ENCODE measurements at regions not wholly inside any gene's neighbourhood (a gene's known extent, or its start where the extent isn't known, plus 50 kb on each side); places are given as distances from the start of the nearest gene placed in this dataset.
"Not testable (repeated sequence)": the region's sequence is repeated elsewhere in the genome, so short reads cannot be mapped to it uniquely, and the experiment has no call there.

GRCh38 chr2:186342029-186342428 lies 144.0 kb upstream of the ZC3H15 start:
- DNase-seq (ENCODE audit: low read depth): no peak
- no peak for TF ChIP-seq CTCF (IDR thresholded peaks at IDR 0.05; ENCODE audit: low read depth, low read length)
- no peak for TF ChIP-seq MAX (IDR thresholded peaks at IDR 0.05; ENCODE audit: low read depth, low read length)
- no peak for TF ChIP-seq MYC (IDR thresholded peaks at IDR 0.05; ENCODE audit: low read depth, low read length)
- TF ChIP-seq POLR2A (IDR thresholded peaks at IDR 0.05; ENCODE audit: extremely low read depth, insufficient read length): no peak
- H3K4me3 ChIP-seq (ENCODE audit: low read depth, low read length): no peak overlapping the region

GRCh38 chr2:186345745-186346144 lies 140.3 kb upstream of the ZC3H15 start:
- TF ChIP-seq MYC (IDR thresholded peaks at IDR 0.05; ENCODE audit: low read depth, low read length): no peak
- no peak for TF ChIP-seq MAX (IDR thresholded peaks at IDR 0.05; ENCODE audit: low read depth, low read length)
- TF ChIP-seq CTCF (IDR thresholded peaks at IDR 0.05; ENCODE audit: low read depth, low read length): no peak
- TF ChIP-seq POLR2A (IDR thresholded peaks at IDR 0.05; ENCODE audit: extremely low read depth, insufficient read length): no peak
- no peak overlapping the region for H3K4me3 ChIP-seq (ENCODE audit: low read depth, low read length)
- DNase-seq (ENCODE audit: low read depth): no peak

GRCh38 chr2:186346216-186346615 lies 139.8 kb upstream of the ZC3H15 start:
- H3K4me3 ChIP-seq (ENCODE audit: low read depth, low read length): no peak overlapping the region
- no peak for DNase-seq (ENCODE audit: low read depth)
- TF ChIP-seq MYC (IDR thresholded peaks at IDR 0.05; ENCODE audit: low read depth, low read length) (no peak), POLR2A (IDR thresholded peaks at IDR 0.05; ENCODE audit: extremely low read depth, insufficient read length) (no peak), MAX (IDR thresholded peaks at IDR 0.05; ENCODE audit: low read depth, low read length) (no peak), CTCF (IDR thresholded peaks at IDR 0.05; ENCODE audit: low read depth, low read length) (no peak)

- no peak overlapping the region for H3K4me3 ChIP-seq (ENCODE audit: low read depth, low read length)
- no peak for TF ChIP-seq POLR2A (IDR thresholded peaks at IDR 0.05; ENCODE audit: extremely low read depth, insufficient read length)
- no peak for DNase-seq (ENCODE audit: low read depth)
Measured at GRCh38 chr2:186347472-186347871, 138.6 kb upstream of the ZC3H15 start.

GRCh38 chr2:186348200-186348599 lies 137.9 kb upstream of the ZC3H15 start:
- TF ChIP-seq MAX (IDR thresholded peaks at IDR 0.05; ENCODE audit: low read depth, low read length): no peak
- DNase-seq (ENCODE audit: low read depth): no peak

GRCh38 chr2:186349508-186349907 lies 136.6 kb upstream of the ZC3H15 start:
- TF ChIP-seq CTCF (IDR thresholded peaks at IDR 0.05; ENCODE audit: low read depth, low read length) (no peak), POLR2A (IDR thresholded peaks at IDR 0.05; ENCODE audit: extremely low read depth, insufficient read length) (no peak), MAX (IDR thresholded peaks at IDR 0.05; ENCODE audit: low read depth, low read length) (no peak)
- peak; percentile 18 for DNase-seq (ENCODE audit: low read depth)
- no peak overlapping the region for H3K4me3 ChIP-seq (ENCODE audit: low read depth, low read length)

More at GRCh38 chr2:186348200-186348599, 137.9 kb upstream of the ZC3H15 start:
- H3K4me3 ChIP-seq (ENCODE audit: low read depth, low read length): no peak overlapping the region

GRCh38 chr2:186354160-186354559 lies 131.9 kb upstream of the ZC3H15 start:
- H3K4me3 ChIP-seq (ENCODE audit: low read depth, low read length); DNase-seq (ENCODE audit: low read depth): not testable (repeated sequence)
